WTC11 (cell line): ENCODE measurements at regions not wholly inside any gene's neighbourhood (a gene's known extent, or its start where the extent isn't known, plus 50 kb on each side); places are given as distances from the start of the nearest gene placed in this dataset.

Experiments
- ATAC-seq: fragments of 200-7000 bp; cut with Tn5 transposase; 2 replicates; pipeline ENCODE4 v1.10.0; 2021; ENCODE audit warnings: mild to moderate bottlenecking, moderate library complexity
- CTCF ChIA-PET: fragments of 300-600 bp; sonication (Branson Sonifier 250); formaldehyde crosslinking; loops from one replicate; lab custom pipeline; 2021; ENCODE audit warnings: antibody characterized with exemption; lab: Charles Lee
- POLR2A ChIA-PET: fragments of 350-600 bp; sonication (Branson Sonifier 250); formaldehyde crosslinking; loops from one replicate; lab custom pipeline; 2021; ENCODE audit warnings: antibody characterized with exemption; lab: Charles Lee
- DNase-seq: peaks from one replicate; pipeline ENCODE4 v3.0.0; 2021; ENCODE audit warnings: low spot score
- H3K27ac Mint-ChIP-seq: 2 replicates; pipeline ENCODE4 v1.8.0; 2021; ENCODE audit warnings: mixed read lengths
- H3K27me3 Mint-ChIP-seq: 2 replicates; pipeline ENCODE4 v1.8.0; 2021; ENCODE audit warnings: low read depth, mild to moderate bottlenecking, moderate library complexity, mixed read lengths
- H3K36me3 Mint-ChIP-seq: 2 replicates; pipeline ENCODE4 v1.8.0; 2021; ENCODE audit warnings: mixed read lengths
- H3K4me1 Mint-ChIP-seq: 2 replicates; pipeline ENCODE4 v1.8.0; 2022; ENCODE audit warnings: mixed read lengths
- H3K4me3 Mint-ChIP-seq: 2 replicates; pipeline ENCODE4 v1.8.0; 2021; ENCODE audit warnings: mild to moderate bottlenecking, moderate library complexity, mixed read lengths
- H3K9me3 Mint-ChIP-seq: 2 replicates; pipeline ENCODE4 v1.8.0; 2021; ENCODE audit warnings: mixed read lengths
- ATF6 ChIP-seq: sonication (generic); formaldehyde crosslinking; IDR thresholded peaks from 2 replicates; pipeline ENCODE4 v1.8.1; 2023; ENCODE audit warnings: mild to moderate bottlenecking, missing genetic modification reagents
- CBFB ChIP-seq: sonication (generic); formaldehyde crosslinking; IDR thresholded peaks from 2 replicates; pipeline ENCODE4 v1.8.1; 2022; ENCODE audit warnings: mild to moderate bottlenecking, low read depth, missing genetic modification reagents
- ELF4 ChIP-seq: sonication (generic); formaldehyde crosslinking; IDR thresholded peaks from 2 replicates; pipeline ENCODE4 v1.8.1; 2022; ENCODE audit warnings: low read depth, mild to moderate bottlenecking, moderate library complexity, missing genetic modification reagents
- ERG ChIP-seq: fragments of 250-450 bp; sonication (Bioruptor Pico); IDR thresholded peaks from 2 replicates; pipeline ENCODE4 v1.8.0; 2021; ENCODE audit warnings: mild to moderate bottlenecking
- FOXJ3 ChIP-seq: sonication (generic); formaldehyde crosslinking; IDR thresholded peaks from 2 replicates; pipeline ENCODE4 v1.9.0; 2021; ENCODE audit warnings: missing genetic modification reagents, mild to moderate bottlenecking, borderline replicate concordance
- FOXP4 ChIP-seq: sonication (generic); formaldehyde crosslinking; IDR thresholded peaks from 2 replicates; pipeline ENCODE4 v1.8.0; 2022; ENCODE audit warnings: mild to moderate bottlenecking, missing genetic modification reagents
- GABPB1 ChIP-seq: sonication (generic); formaldehyde crosslinking; IDR thresholded peaks from 2 replicates; pipeline ENCODE4 v1.8.1; 2023; ENCODE audit warnings: mild to moderate bottlenecking, missing genetic modification reagents
- GRHL2 ChIP-seq: fragments of 250-450 bp; sonication (Bioruptor Pico); IDR thresholded peaks from 2 replicates; pipeline ENCODE4 v1.8.0; 2022; ENCODE audit warnings: mild to moderate bottlenecking, moderate library complexity; ENCODE audit not compliant: insufficient replicate concordance, severe bottlenecking
- GTF2I ChIP-seq: fragments of 250-450 bp; sonication (Bioruptor Pico); conservative IDR thresholded peaks from 2 replicates; pipeline ENCODE4 v1.4.0; 2021; ENCODE audit warnings: mild to moderate bottlenecking
- JAZF1 ChIP-seq: fragments of 250-450 bp; sonication (Bioruptor Pico); IDR thresholded peaks from 2 replicates; pipeline ENCODE4 v1.9.0; 2021; ENCODE audit warnings: moderate library complexity, mild to moderate bottlenecking, inconsistent platforms
- MYBL2 ChIP-seq: sonication (generic); formaldehyde crosslinking; IDR thresholded peaks from 2 replicates; pipeline ENCODE4 v1.8.1; 2023; ENCODE audit warnings: mild to moderate bottlenecking, moderate library complexity, missing genetic modification reagents
- NFE2L1 ChIP-seq: sonication (generic); formaldehyde crosslinking; IDR thresholded peaks from 2 replicates; pipeline ENCODE4 v1.8.1; 2023; ENCODE audit warnings: missing genetic modification reagents
- PRDM15 ChIP-seq: sonication (generic); formaldehyde crosslinking; IDR thresholded peaks from 2 replicates; pipeline ENCODE4 v1.8.0; 2022; ENCODE audit warnings: missing genetic modification reagents
- RELA ChIP-seq: sonication (generic); formaldehyde crosslinking; IDR thresholded peaks from 2 replicates; pipeline ENCODE4 v1.8.1; 2022; ENCODE audit warnings: missing genetic modification reagents, mild to moderate bottlenecking, borderline replicate concordance
- SMAD4 ChIP-seq: sonication (generic); formaldehyde crosslinking; IDR thresholded peaks from 2 replicates; pipeline ENCODE4 v1.8.0; 2022; ENCODE audit warnings: mild to moderate bottlenecking, missing genetic modification reagents
- SOX15 ChIP-seq: fragments of 250-450 bp; sonication (Bioruptor Pico); IDR thresholded peaks from 2 replicates; pipeline ENCODE4 v1.9.0; 2021; ENCODE audit warnings: mild to moderate bottlenecking
- TP53 ChIP-seq: sonication (generic); formaldehyde crosslinking; IDR thresholded peaks from 2 replicates; pipeline ENCODE4 v1.8.1; 2023; ENCODE audit warnings: mild to moderate bottlenecking, missing genetic modification reagents
- ZMAT4 ChIP-seq: fragments of 250-450 bp; sonication (Bioruptor Pico); IDR thresholded peaks from 2 replicates; pipeline ENCODE4 v1.9.0; 2021; ENCODE audit warnings: mild to moderate bottlenecking
- ZNF671 ChIP-seq: fragments of 250-450 bp; sonication (Bioruptor Pico); IDR thresholded peaks from 2 replicates; pipeline ENCODE4 v1.8.0; 2021; ENCODE audit warnings: mild to moderate bottlenecking
- ZSCAN18 ChIP-seq: fragments of 250-450 bp; sonication (Bioruptor Pico); IDR thresholded peaks from 2 replicates; pipeline ENCODE4 v2.1.2; 2022; ENCODE audit warnings: mild to moderate bottlenecking, moderate library complexity
- TF ChIP-seq, protein P1 (sequence below): fragments of 250-450 bp; sonication (Bioruptor Pico); IDR thresholded peaks from 2 replicates; pipeline ENCODE4 v1.9.0; 2021; ENCODE audit warnings: moderate library complexity, mild to moderate bottlenecking, inconsistent platforms, borderline replicate concordance

GRCh38 chr6:73964241-73964854, 268.3 kb downstream of the CD109 start (continued):
- no peak for TF ChIP-seq ERG (CRISPR knock-in tag)
- no peak for TF ChIP-seq RELA (CRISPR knock-in tag)
- TF ChIP-seq TP53 (CRISPR knock-in tag) = no peak
- no peak for TF ChIP-seq ZSCAN18 (CRISPR knock-in tag)
- TF ChIP-seq GRHL2 (CRISPR knock-in tag) = no peak
- TF ChIP-seq CBFB = no peak
- TF ChIP-seq, protein P1, sequence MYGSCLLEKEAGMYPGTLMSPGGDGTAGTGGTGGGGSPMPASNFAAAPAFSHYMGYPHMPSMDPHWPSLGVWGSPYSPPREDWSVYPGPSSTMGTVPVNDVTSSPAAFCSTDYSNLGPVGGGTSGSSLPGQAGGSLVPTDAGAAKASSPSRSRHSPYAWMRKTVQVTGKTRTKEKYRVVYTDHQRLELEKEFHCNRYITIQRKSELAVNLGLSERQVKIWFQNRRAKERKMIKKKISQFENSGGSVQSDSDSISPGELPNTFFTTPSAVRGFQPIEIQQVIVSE (CRISPR knock-in tag) = no peak
- TF ChIP-seq GTF2I = no peak
- no peak for TF ChIP-seq ATF6
- TF ChIP-seq NFE2L1 = no peak
- TF ChIP-seq SOX15 (CRISPR knock-in tag) = no peak
- no peak for TF ChIP-seq ZNF671 (CRISPR knock-in tag)
- no peak for TF ChIP-seq PRDM15 (CRISPR knock-in tag)

DNA sequence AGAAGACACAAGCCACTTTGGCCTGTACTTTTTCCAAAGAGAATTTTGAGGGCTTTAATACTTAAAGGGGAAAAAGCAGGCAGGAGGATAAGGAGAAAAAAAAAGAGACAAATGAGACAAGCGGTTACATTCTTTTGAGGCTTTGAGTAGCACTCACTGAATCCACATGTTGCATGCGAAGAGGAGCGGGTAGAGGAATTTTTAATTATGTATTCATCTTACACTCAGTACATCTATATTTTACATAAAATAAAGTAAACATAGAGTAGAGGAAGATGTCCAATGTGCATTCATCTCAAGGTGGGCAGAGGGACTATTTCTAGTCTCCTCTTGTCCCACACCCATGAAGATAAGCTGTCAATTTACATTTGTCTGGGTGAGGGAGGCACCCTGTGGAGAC, 266.9 kb downstream of the CD109 start:
- POLR2A ChIA-PET = no interaction called here
- DNase-seq (no peak), ATAC-seq (no peak)
- Mint-ChIP-seq H3K4me3 (no peak overlapping the region), H3K27me3 (no peaks in the 10 kb centered on the region; the same call in 1 of the 2 replicates), H3K36me3 (no peaks in the 10 kb centered on the region), H3K9me3 (peaks cover 11% of the 10 kb centered on the region; the same call in 1 of the 2 replicates), H3K27ac (no peak overlapping the region), H3K4me1 (peaks cover 10% of the 10 kb centered on the region)
- CTCF ChIA-PET = no interaction called here
- TF ChIP-seq FOXJ3 (CRISPR knock-in tag) (no peak), ZMAT4 (CRISPR knock-in tag) (no peak), JAZF1 (CRISPR knock-in tag) (no peak), ELF4 (no peak), GTF2I (no peak), TP53 (CRISPR knock-in tag) (no peak), GABPB1 (CRISPR knock-in tag) (no peak), MYBL2 (CRISPR knock-in tag) (no peak), FOXP4 (CRISPR knock-in tag) (no peak), ATF6 (no peak), RELA (CRISPR knock-in tag) (no peak), SMAD4 (CRISPR knock-in tag) (no peak)
